HS-5 (cell line): ENCODE measurements at regions not wholly inside any gene's neighbourhood (a gene's known extent, or its start where the extent isn't known, plus 50 kb on each side); places are given as distances from the start of the nearest gene placed in this dataset.
"Not testable (repeated sequence)": the region's sequence is repeated elsewhere in the genome, so short reads cannot be mapped to it uniquely, and the experiment has no call there.

Source experiments
- DNase-seq: peaks from one replicate; pipeline ENCODE4 v3.0.0-alpha.2; 2012; ENCODE audit warnings: low read depth

DNA sequence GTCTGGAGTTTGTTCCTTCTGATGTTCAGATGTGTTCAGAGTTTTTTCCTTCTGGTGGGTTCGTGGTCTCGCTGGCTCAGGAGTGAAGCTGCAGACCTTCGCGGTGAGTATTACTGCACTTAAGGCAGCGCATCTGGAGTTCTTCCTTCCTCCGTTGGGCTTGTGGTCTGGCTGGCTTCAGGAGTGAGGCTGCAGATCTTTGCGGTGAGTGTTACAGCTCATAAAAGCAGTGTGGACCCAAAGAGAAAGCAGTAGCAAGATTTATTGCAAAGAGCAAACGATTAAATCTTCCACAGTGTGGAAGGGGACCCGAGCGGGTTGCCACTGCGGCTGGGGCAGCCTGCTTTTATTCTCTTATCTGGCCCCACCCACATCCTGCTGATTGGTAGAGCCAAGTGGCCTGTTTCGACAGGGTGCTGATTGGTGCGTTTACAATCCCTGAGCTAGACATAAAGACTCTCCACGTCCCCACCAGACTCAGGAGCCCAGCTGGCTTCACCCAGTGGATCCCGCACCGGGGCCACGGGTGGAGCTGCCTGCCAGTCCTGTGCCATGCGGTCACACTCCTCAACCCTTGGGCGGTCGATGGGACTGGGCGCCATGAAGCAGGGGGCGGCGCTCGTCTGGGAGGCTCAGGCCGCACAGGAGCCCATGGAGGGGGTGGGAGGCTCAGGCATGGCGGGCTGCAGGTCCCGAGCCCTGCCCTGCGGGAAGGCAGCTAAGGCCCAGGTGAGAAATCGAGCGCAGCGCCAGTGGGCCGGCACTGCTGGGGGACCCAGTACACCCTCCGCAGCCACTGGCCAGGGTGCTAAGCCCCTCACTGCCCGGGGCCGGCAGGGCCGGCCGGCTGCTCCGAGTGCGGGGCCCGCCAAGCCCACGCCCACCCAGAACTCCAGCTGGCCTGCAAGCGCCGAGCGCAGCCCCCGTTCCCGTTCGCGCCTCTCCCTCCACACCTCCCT lies 315.3 kb upstream of the SGK1 start:
- not testable (repeated sequence) for DNase-seq

DNA sequence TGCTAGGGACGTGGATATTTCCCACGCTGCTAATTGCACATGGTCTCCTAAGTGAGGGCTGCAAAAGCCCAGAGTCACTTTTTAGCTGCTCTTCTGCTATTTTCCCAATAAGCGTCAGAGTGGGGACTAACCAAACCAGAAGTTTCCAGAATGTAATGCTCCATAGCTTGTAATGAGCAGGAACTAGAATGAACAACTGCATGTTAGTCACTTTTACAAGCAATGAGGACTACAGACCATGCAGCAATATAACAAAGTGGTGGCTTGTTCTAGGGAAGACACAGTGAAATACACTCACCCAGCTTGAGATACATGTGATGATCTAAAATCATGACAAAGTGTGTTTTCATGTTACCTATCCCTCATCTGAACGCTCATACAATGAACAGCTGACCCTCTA lies 314.1 kb upstream of the SGK1 start:
- no peak for DNase-seq

DNA sequence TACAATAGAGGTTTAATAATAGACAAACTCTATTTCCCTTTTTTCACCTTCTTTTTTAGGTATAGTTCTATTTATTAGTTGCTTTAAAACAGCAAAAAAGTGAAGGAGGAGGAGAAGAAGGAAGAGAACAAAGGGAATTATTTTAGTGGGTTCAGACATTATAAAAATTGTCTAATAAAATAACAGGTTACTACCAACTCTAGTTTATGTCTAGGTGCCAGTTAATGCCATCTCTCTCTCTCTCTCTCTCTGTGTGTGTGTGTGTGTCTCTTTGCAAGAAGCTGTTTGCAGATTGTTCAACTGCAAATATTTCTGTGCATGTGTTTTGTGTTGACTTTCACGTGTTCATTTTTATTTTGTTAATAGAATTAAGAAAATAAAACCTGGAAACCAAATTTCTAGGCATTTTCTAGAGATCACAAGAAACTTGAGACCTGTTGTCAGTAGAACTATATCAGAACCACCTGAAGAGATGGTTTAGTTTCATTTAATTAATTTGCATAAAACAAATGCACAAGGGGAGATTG lies 313.5 kb upstream of the SGK1 start:
- no peak for DNase-seq

DNA sequence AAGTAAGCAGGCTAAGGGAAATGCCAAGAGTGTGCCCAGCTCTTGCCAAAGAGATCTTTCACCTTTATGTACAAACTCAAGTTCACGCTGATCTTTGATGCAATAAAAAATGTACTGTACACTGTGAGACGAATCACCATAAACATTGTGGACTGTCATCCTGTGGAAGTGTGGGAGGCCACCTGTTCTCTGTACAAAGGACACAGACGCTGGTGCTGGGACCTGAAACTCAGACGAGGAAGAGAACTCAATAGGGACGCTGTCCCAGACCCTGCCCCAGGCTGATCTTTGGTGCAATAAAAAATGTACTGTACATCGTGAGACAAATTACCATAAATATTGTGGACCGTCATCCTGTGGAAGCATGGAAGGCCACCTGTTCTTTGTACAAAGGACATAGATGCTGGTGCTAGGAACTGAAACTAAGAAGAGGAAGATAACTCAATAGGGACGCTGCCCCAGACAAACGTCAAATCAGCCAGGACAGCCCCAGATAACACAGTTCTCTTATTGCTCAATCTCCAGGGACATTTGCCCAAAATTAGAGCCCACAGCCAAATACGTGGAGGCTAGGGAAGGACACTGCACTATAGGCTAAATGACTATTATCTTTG lies 312.7 kb upstream of the SGK1 start:
- no peak for DNase-seq

DNA sequence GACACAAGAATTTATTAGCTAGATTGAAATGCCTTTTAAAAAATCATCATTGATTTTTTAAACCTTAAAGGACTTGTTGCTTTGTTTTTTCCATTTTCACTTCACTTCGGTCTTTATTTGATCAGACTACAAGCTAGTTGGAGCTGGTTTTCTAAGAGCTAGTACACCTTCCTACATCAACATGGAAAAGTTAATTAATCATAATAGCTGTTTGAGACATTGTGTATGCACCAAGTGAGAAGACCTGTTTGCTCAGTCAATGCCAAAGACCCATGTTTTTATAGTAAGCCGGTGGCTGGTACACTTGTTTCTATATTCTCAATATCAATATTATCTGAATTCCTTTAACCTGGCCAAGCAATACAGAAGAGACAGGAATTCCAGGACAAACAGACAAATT lies 310.2 kb upstream of the SGK1 start:
- no peak for DNase-seq

DNA sequence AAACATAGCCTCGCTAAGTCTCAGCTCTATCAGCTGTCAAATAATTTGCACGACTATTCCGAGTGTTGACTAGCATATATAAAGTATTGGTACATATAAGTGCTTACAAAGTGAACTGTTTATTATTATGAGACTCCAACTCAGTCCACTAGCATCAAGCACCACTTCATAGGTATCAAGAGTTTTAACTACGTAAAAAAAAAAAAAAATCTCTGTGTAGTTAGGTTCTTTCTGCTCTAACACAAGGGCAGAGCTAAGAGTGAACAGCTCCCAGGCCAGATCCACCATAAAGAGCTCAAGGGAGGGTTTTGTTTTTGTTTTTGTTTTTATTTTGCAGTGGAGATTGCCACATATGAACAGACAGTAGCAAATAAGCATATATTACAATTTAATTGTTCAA lies 309.8 kb upstream of the SGK1 start:
- DNase-seq = no peak

DNA sequence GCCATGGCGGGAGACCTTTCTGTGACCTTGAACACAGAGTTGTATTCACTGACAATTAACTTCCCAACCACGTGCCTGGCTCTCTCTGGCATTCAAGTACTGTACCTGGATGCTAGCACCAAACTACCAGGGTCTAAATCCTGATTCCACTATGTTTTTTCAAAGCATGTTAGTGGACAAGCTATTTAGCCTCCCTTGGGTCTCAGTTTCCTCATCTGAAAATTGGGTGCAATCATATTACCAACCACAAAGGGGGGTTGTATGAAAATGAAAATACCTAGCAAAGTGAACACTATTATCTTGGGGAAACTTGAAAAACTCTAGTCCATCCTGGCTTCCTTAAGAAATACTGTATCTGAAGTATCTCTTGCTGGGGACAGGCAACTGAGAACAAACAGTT lies 308.7 kb upstream of the SGK1 start:
- DNase-seq = no peak

DNA sequence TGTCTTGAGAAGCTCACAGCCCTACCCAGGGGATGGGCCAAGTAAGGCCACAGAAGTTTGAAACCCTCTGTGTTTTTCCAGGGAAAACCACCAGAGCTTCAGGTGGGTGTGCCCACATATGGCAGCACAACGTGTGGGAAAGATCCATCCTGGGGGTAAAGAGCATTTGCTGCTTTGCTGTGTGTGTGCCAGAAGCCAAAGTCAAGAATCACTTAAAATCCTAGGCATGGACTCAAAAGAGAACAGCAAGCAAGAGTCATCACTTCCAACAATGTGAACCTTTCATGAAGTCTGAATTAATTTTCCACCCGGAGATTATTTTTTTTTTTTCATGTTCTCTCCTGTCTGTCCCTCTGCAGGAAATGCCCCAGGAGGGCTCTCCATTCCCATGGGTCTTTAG lies 308.2 kb upstream of the SGK1 start:
- DNase-seq = no peak

DNA sequence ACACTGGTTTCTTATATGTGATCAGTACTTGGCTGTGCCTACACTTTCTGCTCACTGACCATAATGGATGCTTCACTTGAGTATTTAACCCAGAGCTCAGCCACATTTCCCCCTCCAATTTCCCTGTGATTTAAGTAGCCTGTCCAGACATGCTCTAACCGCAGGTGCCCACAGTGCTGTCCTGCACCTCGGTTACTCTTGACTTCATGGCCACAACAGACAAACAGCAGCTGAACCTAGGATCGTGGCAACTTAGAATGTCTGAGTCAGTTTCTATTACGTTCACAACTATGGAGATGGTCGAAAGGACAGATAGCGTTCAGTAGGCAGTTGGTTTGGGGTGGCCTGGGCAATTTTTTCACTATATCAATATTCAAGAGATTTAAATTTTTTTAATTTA lies 306.9 kb upstream of the SGK1 start:
- no peak for DNase-seq

DNA sequence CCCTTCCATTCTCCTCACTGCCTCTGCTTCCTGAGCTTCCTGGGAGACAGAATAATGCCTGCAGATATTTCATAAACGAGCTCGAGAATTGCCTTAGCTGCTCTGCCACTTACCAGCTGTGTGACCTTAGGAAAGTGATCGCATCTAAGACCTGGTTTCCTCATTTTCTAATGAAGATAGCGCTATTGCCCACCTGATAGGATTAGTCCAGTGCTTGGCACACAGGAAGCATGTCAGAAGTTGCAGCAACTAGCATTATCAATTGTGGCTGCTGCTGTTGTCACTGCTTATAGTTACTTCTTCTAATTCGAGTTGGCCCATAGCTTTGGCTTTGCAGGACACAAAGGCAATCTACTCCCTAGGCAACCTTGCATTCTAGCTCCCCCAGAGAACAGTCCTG lies 305.5 kb upstream of the SGK1 start:
- DNase-seq = no peak

DNA sequence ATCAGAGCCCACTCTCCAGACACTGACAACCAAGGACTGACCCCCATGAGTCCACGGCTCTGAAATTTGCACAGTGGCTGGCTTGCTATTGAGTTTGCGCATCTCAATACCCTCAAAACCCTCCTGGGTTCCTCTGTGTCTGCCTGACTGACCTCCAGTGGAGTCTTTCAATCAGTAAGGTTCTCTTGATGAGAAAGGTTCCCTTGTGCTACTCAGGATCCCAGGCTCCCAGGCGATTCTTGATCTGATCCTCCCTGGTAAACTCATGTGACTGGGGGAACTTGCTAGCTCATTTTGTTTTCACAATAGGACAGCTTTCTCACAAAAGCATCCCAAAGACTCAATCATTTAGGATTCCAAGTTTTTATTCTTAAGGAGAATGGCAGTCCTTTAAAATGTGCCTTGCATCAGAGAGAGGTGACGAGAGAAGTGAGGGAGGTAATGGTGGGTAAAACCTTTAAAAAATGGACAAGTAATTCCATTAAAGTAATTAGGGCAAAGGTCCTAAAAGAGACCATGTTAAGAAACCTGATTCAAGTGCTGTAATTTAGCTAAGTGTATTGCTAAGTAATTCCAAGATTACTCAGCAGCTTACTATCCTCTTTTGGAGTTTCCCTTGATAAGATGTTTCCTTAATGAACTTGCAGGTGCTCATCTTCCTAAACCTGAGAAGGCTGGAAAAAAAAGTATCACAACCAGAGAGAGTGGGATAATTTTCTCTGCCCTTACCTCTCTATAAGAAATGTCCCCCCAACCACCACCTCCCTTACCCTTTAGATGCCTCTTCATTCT lies 304.7 kb upstream of the SGK1 start:
- no peak for DNase-seq

DNA sequence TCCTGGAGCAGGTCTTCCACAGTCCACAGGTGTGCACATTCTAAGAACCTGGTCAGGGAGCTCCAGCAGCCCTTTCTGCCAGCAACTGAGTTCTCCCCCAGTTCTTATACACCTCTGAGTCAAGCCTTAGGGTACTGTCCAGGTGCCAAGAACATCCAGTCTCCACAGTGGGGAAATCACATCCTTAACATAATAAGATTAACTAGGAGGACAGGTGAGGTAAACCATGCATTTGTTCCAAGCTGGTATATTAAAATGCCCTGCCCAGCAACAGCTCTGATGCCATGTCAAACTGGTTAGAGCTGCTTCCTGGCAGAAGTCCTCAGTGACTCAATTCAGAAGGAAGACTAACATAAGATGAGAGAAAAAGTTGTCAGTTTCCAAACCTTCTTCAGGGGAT lies 303.9 kb upstream of the SGK1 start:
- no peak for DNase-seq

DNA sequence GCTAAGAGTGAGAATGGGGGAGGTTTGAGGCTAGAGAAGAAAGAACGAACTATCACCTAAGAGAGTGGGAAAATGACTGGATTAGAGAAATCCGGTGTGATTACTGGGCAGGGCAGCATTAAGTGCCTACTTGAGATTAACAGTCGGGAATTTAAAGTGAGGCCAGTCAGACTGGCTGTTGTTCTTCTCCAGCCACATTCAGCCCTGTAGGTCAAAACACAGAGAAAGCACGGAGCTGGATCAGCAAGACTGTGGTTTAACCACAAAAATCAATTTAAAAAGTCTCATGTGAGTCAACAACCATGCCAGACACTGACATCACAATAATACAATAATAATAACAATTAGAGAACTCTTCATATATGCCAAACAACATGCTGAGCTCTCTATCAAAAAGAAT lies 301.9 kb upstream of the SGK1 start:
- DNase-seq = no peak

DNA sequence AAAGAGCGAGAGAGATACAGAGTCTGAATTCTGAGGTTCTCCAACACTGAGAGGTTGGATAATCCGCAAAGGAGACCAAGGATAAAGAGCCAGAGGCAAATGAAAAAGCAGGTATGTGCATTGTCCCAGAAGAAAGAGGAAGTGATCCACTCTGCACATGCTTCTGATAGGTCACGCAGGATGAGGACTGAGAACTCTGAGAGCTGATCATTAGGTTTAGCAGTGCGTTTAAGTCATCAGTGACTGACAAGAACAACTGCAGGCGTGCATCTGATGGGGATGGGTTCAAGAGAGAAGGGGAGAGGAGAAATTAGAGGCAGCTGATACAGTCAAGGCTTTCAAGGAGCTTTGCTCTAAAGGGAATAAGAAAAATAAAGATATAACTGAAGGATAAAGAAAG lies 301.2 kb upstream of the SGK1 start:
- DNase-seq = no peak

DNA sequence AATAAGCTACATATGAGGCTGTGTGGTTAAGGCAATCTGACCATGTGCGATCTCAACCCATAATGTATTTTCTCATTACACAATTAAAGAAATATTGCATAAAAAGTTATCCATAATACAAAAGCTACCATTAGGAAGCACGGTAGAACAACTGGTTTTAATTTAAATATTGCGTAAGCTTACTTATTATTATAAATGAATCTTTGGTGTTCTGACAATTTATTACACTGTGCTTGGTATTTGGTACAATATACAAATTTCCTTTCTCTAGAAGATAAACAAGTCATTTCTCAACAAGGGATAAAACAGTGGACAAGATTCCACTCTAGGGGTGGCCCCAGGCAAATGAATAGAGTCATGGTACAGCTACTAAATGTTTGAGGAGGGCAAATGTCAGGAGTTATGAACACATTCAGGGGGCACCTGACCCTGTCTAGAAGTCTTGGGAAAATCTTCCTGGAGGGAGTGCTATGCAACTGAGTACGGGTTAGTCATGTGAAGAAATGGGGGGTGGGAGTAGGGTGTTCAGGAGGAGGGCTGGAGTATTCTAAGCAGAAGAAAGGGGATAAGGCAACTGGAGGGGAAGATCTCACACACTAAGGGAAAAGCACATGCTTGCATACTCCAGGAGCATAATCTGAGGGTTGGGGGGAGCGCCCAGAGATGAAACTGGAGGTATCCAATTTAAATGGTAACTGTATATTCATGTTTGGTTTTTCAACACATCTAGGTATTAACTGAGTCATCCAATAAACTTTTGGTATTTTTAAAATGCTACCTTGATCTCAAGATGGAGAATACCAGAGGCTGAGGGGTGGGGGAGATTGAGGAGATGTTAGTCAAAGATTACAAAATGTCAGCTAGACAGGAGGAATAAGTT lies 296.9 kb upstream of the SGK1 start:
- no peak for DNase-seq

DNA sequence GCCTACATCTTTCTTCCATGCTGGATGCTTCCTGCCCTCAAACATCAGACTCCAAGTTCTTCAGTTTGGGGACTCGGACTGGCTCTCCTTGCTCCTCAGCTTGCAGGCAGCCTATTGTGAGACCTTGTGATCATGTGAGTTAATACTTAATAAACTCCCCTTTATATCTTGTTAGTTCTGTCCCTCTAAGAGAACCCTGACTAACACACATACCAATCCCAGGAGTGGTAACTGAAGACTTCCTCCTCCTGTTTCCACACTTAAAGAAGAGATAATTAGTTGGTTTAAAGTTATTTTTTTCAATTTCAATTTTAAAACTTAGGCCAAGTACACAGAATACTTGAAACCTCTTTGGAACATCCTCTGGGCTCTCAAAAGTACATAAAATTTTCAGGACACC lies 294.2 kb upstream of the SGK1 start:
- not testable (repeated sequence) for DNase-seq

DNA sequence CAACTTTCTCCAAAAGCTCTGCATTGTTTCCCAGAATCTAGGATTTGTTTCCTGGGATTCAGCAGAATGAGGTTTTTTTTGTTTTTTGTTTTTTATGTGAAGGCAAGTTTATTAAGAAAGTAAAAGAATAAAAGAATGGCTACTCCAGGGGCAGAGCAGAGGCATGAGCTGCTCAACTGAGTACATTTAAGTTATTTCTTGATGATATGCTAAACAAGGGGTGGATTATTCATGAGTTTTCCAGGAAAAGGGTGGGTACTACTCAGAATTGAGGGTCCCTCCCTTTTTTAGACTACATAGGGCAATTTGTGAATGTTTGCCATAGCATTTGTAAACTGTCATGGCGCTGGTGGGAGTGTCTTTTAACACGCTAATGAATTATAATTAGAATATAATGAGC lies 292.5 kb upstream of the SGK1 start:
- DNase-seq = no peak

DNA sequence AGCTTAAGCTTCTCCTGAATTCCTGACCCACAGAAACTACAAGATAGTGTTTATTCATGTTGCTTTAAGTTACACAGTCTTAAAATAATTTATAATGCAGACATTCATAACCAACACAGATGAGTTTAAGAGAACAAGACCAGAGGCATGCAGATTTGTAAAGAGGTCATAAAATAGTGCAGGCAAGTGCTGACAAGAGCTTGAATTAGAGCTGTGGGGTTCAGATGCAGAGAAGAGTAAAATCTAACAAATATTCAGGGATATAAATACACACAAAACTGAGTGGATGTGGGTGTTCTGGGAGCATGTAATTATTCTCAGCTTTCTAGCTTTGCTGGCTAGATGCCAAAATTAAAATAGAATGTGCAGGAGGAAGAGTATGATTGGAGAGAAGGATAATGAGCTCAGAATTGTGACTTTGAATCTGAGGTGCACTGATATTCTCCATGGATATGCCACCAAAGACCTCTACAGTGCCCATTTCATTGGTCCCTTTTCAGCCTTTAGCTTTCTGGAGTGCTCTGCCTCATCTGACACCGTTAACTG lies 291.9 kb upstream of the SGK1 start:
- DNase-seq = no peak

DNA sequence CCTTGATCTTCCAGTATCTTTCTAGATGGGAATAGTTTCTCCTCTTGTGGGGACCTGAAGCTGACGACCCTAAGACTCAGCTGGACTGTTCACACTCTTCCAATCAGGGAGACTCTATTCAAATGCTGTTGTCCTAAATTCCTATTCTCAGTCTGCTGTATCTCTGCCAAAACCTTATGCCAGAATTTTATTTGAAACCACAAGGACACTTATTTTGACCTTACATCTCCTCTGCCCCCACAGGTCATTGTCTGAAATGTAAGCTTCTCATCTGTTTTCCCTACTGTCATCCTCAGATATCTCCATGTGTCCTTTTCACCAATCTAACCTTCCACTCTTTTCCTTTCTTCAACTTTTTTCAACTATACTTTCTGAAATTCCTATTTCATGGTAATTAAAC lies 289.5 kb upstream of the SGK1 start:
- DNase-seq = no peak

DNA sequence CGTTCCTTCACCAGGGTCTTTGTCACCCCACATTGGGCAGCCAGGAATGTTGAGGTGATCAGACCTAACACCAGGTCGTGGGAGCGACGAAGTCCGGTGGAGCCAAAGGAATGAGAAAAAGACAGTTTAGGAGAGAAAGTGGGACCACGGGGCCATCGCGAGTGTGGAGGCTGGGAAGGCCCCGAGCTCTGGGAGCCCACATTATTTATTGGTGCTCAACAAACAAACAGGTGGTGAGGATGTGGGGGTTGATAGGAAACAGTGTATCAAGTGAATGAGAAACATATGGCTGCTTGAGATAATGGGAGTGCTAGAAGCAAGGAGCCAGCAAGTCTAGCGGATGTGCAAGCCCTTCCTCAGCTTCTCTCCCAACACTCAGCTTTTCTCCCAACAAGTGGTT lies 287.1 kb upstream of the SGK1 start:
- no peak for DNase-seq

DNA sequence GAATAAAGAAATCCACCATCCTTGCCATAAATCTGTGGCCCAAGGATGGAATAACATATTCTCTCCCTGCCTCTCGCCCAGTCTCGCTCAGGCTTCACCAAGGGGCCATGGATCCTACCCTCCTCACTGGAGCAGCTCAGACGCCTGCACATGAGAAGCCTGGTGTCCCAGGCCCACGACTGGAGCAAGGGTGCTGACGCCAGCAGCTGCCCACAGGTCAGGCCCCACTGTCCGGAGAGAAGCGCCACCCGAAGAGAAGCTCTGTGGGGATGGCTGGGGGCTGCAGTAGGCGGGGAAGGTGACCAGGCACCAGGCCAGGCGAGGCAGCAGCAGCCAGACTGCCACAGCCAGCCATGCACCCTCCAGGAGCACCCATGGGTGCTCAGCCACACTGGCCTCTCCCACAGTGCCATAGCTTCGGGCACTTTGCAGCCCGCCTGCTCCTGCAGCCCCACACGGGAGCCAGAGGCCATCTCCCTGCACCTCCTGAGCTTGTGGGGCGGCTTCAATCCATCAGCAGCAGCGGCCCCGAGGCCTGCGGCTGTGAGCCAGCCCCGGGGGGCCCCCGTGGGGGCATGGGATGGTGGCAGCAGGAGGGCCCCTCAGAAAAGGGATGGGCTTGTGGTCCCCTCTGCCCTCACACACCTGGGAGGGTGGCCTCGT lies 286.2 kb upstream of the SGK1 start:
- no peak for DNase-seq
